NB4 (cell line): ENCODE measurements at regions not wholly inside any gene's neighbourhood (a gene's known extent, or its start where the extent isn't known, plus 50 kb on each side); places are given as distances from the start of the nearest gene placed in this dataset.

Experiments used
- DNase-seq: peaks from one replicate; pipeline ENCODE4 v3.0.0; 2010; ENCODE audit warnings: low read depth
- H3K4me3 ChIP-seq: one replicate; pipeline ENCODE4 v1.5.1; 2011; ENCODE audit warnings: mild to moderate bottlenecking, low read depth, low read length, moderate library complexity
- MYC ChIP-seq: IDR thresholded peaks from 2 replicates; pipeline ENCODE4 v1.6.1; 2011; ENCODE audit warnings: low read depth, low read length
- POLR2A ChIP-seq: IDR thresholded peaks from 2 replicates; pipeline ENCODE4 v1.6.1; 2011; ENCODE audit warnings: mild to moderate bottlenecking; ENCODE audit not compliant: insufficient read length; ENCODE audit errors: extremely low read depth
- TF ChIP-seq, protein P1 (sequence below): IDR thresholded peaks from one replicate; pipeline ENCODE4 v1.5.1; 2012; ENCODE audit warnings: low read depth, low read length
- TF ChIP-seq, protein P2 (sequence below): IDR thresholded peaks from 2 replicates; pipeline ENCODE4 v1.6.1; 2011; ENCODE audit warnings: low read depth, low read length

DNA sequence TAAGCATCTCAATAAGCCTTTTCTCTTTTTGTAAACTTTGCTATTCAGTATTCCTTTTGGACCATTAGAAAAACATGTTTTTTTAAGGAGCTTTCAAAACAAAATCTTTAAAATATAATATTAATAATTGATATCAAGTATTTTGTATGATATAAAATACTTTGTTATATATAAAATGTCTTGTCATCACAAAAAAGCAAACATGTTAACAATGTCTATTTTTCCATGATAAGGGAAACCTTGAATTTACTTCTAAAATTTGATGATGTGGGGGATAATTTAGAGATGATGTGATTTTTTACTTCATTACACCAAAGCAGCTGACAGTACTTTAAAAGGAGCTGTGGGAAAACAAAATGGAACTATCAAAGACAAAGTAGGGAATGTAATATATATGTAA is 887.7 kb downstream of the SI start:
- TF ChIP-seq, protein P1, sequence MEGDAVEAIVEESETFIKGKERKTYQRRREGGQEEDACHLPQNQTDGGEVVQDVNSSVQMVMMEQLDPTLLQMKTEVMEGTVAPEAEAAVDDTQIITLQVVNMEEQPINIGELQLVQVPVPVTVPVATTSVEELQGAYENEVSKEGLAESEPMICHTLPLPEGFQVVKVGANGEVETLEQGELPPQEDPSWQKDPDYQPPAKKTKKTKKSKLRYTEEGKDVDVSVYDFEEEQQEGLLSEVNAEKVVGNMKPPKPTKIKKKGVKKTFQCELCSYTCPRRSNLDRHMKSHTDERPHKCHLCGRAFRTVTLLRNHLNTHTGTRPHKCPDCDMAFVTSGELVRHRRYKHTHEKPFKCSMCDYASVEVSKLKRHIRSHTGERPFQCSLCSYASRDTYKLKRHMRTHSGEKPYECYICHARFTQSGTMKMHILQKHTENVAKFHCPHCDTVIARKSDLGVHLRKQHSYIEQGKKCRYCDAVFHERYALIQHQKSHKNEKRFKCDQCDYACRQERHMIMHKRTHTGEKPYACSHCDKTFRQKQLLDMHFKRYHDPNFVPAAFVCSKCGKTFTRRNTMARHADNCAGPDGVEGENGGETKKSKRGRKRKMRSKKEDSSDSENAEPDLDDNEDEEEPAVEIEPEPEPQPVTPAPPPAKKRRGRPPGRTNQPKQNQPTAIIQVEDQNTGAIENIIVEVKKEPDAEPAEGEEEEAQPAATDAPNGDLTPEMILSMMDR, result no peak
- TF ChIP-seq POLR2A, result no peak
- TF ChIP-seq, protein P2, sequence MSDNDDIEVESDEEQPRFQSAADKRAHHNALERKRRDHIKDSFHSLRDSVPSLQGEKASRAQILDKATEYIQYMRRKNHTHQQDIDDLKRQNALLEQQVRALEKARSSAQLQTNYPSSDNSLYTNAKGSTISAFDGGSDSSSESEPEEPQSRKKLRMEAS, result no peak
- no peak for TF ChIP-seq MYC
- no peak overlapping the region for H3K4me3 ChIP-seq
- no peak for DNase-seq

DNA sequence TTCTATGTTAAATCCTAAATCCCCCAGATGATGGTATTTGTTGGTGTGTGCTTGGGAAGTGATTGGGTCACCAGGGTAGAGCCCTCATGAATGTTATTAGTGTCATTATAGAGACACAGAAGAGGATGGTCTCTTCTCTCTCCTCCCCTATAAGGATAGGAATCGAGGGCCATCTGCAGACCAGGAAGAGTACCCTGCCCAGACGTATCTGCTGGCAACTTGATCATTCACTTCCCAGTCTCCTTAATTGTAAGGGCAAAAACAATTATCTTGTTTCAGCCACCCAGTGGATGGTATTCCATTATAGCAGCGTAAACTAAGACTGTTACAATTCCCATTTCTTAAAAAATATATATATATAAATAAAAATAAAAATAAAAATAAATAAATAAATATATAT is 892.2 kb downstream of the SI start:
- no peak for TF ChIP-seq MYC
- no peak for TF ChIP-seq POLR2A
- TF ChIP-seq, protein P2, result no peak
- TF ChIP-seq, protein P1, result no peak
- no peak overlapping the region for H3K4me3 ChIP-seq
- no peak for DNase-seq

DNA sequence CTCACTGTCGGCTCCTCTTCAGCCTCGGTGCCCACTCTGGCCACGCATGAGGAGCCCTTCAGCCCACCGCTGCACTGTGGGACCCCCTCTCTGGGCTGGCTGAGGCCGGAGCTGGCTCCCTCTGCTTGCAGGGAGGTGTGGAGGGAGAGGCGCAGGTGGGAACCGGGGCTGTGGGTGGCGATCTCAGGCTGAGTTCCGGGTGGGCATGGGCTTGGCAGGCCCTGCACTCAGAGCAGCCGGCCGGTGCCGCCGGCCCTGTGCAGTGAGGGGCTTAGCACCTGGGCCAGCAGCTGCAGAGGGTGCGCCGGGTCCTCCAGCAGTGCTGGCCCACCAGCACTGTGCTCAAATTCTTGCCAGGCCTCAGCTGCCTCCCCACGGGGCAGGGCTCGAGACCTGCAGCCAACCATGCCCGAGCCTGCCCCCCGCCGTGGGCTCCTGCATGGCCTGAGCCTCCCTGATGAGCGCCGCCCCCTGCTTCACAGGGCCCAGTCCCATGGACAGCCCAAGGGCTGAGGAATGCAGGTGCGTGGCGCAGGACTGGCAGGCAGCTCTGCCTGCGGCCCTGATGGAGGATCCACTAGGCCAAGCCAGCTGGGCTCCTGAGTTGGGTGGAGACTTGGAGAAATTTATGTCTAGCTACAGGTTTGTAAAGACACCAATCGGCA is 899.1 kb downstream of the SI start:
- no peak for DNase-seq
- no peak overlapping the region for H3K4me3 ChIP-seq
- TF ChIP-seq, protein P2, result no peak
- TF ChIP-seq POLR2A, result no peak

DNA sequence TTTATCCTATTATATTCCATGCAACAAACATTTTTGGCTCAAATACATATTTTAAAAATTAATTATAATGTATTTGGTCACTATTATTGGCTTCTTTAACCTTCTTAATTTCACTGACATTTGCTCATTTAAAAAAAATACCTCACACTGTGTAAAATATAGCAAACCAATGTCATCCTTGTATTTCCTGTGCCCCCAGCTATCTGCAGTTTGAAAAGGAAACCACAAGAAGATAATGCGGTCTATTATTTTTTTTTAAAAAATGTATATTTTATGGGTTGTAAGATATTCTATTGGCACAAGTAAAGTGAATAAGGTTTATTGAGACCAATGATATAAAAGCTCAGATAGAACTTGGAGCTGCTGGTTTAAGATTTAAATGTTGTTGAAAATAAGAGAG is 904.2 kb downstream of the SI start:
- TF ChIP-seq, protein P2, result no peak
- TF ChIP-seq POLR2A (no peak), MYC (no peak)
- TF ChIP-seq, protein P1, result no peak
- no peak overlapping the region for H3K4me3 ChIP-seq
- DNase-seq, result no peak

DNA sequence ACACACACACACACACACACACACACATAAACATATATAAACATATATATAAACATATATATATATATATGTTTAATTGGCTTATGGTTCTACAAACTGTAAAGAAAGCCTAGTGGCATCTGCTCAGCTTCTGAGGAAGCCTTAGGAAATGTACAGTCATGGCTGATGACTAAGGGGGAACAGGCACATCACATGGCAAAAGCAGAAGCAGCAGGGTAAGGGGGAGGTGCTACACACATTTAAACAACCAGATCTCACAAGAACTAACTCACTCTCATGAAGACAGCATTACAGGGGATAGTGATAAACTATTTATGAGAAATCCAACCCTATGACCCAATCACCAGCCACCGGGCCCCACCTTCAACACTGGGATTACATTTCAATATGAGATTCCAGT is 922.9 kb downstream of the SI start:
- TF ChIP-seq MYC (no peak), POLR2A (no peak)
- TF ChIP-seq, protein P1, result no peak
- TF ChIP-seq, protein P2, result peak; percentile 38; the same call in 1 of the 2 replicates

DNA sequence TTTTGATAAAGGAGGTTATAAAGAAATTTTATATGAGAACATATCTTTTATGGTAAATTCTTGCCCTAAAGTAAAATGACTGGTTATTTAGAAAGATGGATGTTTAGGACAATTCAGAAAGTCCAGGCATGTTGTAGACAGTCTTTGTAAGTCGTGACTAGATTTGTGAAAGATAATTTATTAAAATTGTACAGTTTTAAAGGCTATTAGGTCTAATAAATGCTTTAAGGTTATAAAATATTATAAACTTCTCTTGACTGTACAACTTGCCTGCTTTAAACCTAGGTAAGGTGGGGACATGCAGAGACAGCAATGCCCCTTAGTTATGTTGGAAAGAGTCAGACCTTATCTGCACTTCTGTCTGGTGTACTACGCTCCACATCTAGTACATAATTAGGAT is 933.5 kb downstream of the SI start:
- TF ChIP-seq, protein P2, result no peak
- TF ChIP-seq, protein P1, result no peak
- TF ChIP-seq POLR2A, result no peak
- no peak for TF ChIP-seq MYC
- H3K4me3 ChIP-seq, result no peak overlapping the region
- no peak for DNase-seq

More for the DNA sequence above, 922.9 kb downstream of the SI start:
- DNase-seq, result peak; percentile 37
- no peak overlapping the region for H3K4me3 ChIP-seq
